Adrenal gland (tissue), 9 donors: ENCODE measurements at regions not wholly inside any gene's neighbourhood (a gene's known extent, or its start where the extent isn't known, plus 50 kb on each side); places are given as distances from the start of the nearest gene placed in this dataset.

ENCODE experiments used
- DNase-seq, 7 donors: peaks; one replicate each; pipeline ENCODE4 v3.0.0-alpha.2; 2019 to 2020
- H3K27ac ChIP-seq, 5 donors: fragments of 200-600 bp; sonication (generic) in 4 of 5; 1 replicate in 3 of 5; 2 replicates in 2 of 5; pipeline versions ENCODE4 v1.5.1 to v1.8.0; 2016 to 2020; ENCODE audit warnings: mild to moderate bottlenecking in 1 of 5
- H3K27me3 ChIP-seq: fragments of 200-600 bp; 2 replicates; pipeline ENCODE4 v1.8.0; 2021
- H3K36me3 ChIP-seq, 2 donors: fragments of 200-600 bp; replicated peaks in 1 of 2; 1 replicate in 1 of 2; 2 replicates in 1 of 2; pipeline versions ENCODE4 v1.5.1 to v1.8.0; 2018 to 2022
- H3K4me1 ChIP-seq, 2 donors: fragments of 200-600 bp; replicated peaks in 1 of 2; 1 replicate in 1 of 2; 2 replicates in 1 of 2; pipeline versions ENCODE4 v1.5.1 to v1.8.0; 2018 to 2021
- H3K4me3 ChIP-seq, 4 donors: fragments of 200-600 bp; sonication (generic) in 3 of 4; one replicate each; pipeline ENCODE4 v1.5.1; 2016 to 2018
- H3K9me3 ChIP-seq, 3 donors: fragments of 200-600 bp; sonication (generic) in 1 of 3; replicated peaks in 1 of 3; 1 replicate in 2 of 3; 2 replicates in 1 of 3; pipeline versions ENCODE4 v1.5.1 to v1.8.0; 2016 to 2021
- POLR2A ChIP-seq, 2 donors: fragments of 450-650 bp; IDR thresholded peaks; one replicate each; pipeline ENCODE4 v1.6.1; 2017; ENCODE audit warnings: antibody characterized with exemption in 2 of 2, mild to moderate bottlenecking in 2 of 2, moderate library complexity in 1 of 2
- WGBS, 4 donors: extraction: QIAGEN DNeasy Blood & Tissue Kit in 2 of 4; methylation state at CpG; one replicate each; pipeline versions ENCODE4 v1.1.5 to v1.1.7; 2013 to 2017; 5-methylcytosine and 5-hydroxymethylcytosine counted together
- intact Hi-C, 2 donors: fragments of 100-400 bp; cut with DNase I; formaldehyde crosslinking; loops; one replicate each; pipeline versions ENCODE4 v1.14.1 to v1.15.0; 2022 to 2023
- TF ChIP-seq, protein P1 (sequence below), 6 experiments: fragments of 450-650 bp in 4 of 6; fragments of 200-600 bp in 2 of 6; sonication (generic) in 1 of 6; IDR thresholded peaks; 1 replicate in 5 of 6; 2 replicates in 1 of 6; pipeline versions ENCODE4 v1.5.1 to v1.8.0; 2016 to 2021; ENCODE audit warnings: antibody characterized with exemption in 6 of 6, mild to moderate bottlenecking in 2 of 6, moderate library complexity in 1 of 6
- donor health status: healthy with polysubstance abuse.
- donor health status: Bipolar disorder and iron deficiency.
- donor health status: DM: yes; HTN: yes; CAD: no.
- donor health status: DM: no; HTN: no; CAD: no.
- donor health status: DM: no; HTN: no; CAD: no.

DNA sequence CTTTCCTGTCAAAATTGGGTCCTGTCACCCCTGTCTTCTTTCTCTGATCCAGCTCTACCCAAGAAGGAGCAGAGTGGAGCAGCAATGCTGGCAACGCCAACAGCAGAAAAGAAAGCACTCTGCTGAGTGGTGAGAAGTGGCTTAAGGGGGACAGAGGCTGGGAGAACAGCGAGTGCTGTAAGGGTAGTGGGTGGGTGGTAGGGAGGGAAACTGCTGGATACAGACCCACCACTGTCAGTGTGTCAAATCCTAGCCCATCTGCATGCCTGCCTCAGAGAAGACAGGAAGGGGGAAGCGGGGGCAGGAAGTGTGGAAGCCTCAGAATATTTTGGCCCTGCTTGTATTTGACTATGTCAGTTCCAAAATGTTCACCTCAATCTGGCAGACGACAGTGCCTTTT is 170.4 kb upstream of the MAST4 start:
- WGBS, 4 donors: 62 to 81% (median 74%) methylated on average over 4 of the region's 4 CpGs
- DNase-seq: no peak
- H3K9me3 ChIP-seq: no peaks in the 10 kb centered on the region
- no peak overlapping the region for H3K4me3 ChIP-seq
- intact Hi-C loops: no loop called here
- H3K4me1 ChIP-seq: no peaks in the 10 kb centered on the region
- H3K36me3 ChIP-seq: no peaks in the 10 kb centered on the region
- H3K27me3 ChIP-seq: peaks cover 4% of the 10 kb centered on the region
- H3K27ac ChIP-seq: no peak overlapping the region
- TF ChIP-seq POLR2A (IDR thresholded peaks at IDR 0.05): no peak
- TF ChIP-seq, protein P1, sequence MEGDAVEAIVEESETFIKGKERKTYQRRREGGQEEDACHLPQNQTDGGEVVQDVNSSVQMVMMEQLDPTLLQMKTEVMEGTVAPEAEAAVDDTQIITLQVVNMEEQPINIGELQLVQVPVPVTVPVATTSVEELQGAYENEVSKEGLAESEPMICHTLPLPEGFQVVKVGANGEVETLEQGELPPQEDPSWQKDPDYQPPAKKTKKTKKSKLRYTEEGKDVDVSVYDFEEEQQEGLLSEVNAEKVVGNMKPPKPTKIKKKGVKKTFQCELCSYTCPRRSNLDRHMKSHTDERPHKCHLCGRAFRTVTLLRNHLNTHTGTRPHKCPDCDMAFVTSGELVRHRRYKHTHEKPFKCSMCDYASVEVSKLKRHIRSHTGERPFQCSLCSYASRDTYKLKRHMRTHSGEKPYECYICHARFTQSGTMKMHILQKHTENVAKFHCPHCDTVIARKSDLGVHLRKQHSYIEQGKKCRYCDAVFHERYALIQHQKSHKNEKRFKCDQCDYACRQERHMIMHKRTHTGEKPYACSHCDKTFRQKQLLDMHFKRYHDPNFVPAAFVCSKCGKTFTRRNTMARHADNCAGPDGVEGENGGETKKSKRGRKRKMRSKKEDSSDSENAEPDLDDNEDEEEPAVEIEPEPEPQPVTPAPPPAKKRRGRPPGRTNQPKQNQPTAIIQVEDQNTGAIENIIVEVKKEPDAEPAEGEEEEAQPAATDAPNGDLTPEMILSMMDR (IDR thresholded peaks at IDR 0.05): no peak

DNA sequence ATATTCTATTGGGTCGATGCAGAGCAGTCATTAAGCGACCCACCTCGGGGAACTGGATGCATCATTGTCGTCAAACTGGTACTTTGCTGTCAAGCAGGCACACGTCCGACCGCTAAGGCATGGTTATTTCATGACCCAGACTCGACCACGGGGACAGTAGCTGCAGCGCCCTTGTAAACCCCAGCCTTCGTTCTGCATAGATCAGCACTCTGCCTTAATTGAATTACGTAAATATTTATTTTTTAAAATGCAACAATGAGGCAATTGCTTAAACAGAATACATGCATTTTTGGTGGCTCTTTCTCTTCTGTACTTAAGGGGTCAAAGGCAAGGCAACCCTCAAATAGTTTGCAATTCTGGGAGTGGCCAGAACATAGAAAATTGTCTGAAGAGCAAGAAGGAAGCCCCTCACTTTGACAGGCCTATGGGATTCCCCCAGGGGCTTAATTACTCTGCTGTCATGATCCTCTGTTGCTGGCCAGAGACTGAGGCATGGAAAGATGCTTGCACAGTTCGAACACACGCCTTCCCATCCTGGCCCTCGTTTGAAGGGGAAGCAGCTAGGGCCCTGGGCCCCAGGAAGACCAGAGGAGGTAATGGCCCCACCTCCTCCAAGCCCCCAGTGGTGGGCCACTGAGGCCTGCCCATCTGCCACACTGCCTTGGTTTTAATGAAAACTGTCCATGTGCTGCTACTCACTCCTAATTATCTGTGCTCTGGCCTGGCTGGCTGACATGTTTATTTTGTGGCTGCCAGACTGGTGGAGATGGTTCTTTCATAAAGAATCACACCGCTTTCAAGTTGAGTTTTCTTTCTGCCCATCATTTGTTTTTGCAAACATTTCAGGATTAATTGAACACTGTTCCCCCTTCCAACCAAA is 169.7 kb upstream of the MAST4 start:
- Histone ChIP-seq H3K27ac (no peak overlapping the region), H3K4me1 (no peaks in the 10 kb centered on the region), H3K9me3 (no peaks in the 10 kb centered on the region), H3K4me3 (no peak overlapping the region), H3K36me3 (no peaks in the 10 kb centered on the region), H3K27me3 (peaks cover 4% of the 10 kb centered on the region)
- intact Hi-C loops: no loop called here
- 75 to 76% (median 75%) methylated on average over 16 of the region's 16 CpGs for WGBS, 4 donors
- DNase-seq: no peak
- no peak for TF ChIP-seq POLR2A (IDR thresholded peaks at IDR 0.05)
- TF ChIP-seq, protein P1 (IDR thresholded peaks at IDR 0.05): no peak

DNA sequence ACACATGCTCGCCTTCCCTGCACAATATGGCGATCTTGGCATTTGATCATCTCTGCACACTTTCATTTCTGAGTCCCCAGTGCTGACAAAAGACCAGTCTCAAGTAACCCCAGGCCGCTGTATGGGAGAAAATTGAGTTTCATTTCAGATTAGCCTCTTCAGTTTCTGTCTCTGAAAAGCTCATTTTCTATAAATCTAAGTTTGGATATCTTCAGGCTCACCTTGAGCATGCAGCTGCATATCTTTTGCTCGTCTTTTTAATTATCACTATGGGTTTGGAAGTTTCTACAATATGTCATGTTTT is 169.1 kb upstream of the MAST4 start:
- no peak overlapping the region for H3K4me3 ChIP-seq
- no peaks in the 10 kb centered on the region for H3K4me1 ChIP-seq
- H3K27ac ChIP-seq: no peak overlapping the region
- no peaks in the 10 kb centered on the region for H3K9me3 ChIP-seq
- H3K36me3 ChIP-seq: no peaks in the 10 kb centered on the region
- TF ChIP-seq POLR2A (IDR thresholded peaks at IDR 0.05): no peak
- TF ChIP-seq, protein P1 (IDR thresholded peaks at IDR 0.05): no peak
- peaks cover 4% of the 10 kb centered on the region for H3K27me3 ChIP-seq
- DNase-seq: no peak
- intact Hi-C loops: no loop called here
- 72 to 85% (median 81%) methylated on average over 4 of the region's 4 CpGs for WGBS, 4 donors

- intact Hi-C loops: no loop called here
- no peak overlapping the region for H3K27ac ChIP-seq
Measured at GRCh38 chr5:66436721-66437120, 159.5 kb upstream of the MAST4 start.

More at GRCh38 chr5:66436721-66437120, 159.5 kb upstream of the MAST4 start:
- Histone ChIP-seq H3K4me3 (no peak overlapping the region), H3K9me3 (no peaks in the 10 kb centered on the region), H3K4me1 (no peaks in the 10 kb centered on the region), H3K36me3 (no peaks in the 10 kb centered on the region), H3K27me3 (peaks cover 10% of the 10 kb centered on the region)
- WGBS, 4 donors: 87 to 95% (median 89%) methylated on average over 3 of the region's 3 CpGs
- no peak for DNase-seq
- TF ChIP-seq POLR2A (IDR thresholded peaks at IDR 0.05): no peak
- TF ChIP-seq, protein P1 (IDR thresholded peaks at IDR 0.05): peak in 1 of 6 experiments; percentile 5
